Cardiac septum (tissue), 1 donor: ENCODE measurements at regions not wholly inside any gene's neighbourhood (a gene's known extent, or its start where the extent isn't known, plus 50 kb on each side); places are given as distances from the start of the nearest gene placed in this dataset.

Experiments
- DNase-seq: peaks from one replicate; pipeline ENCODE4 v3.0.0-alpha.2; 2020; ENCODE audit warnings: low spot score
- intact Hi-C: fragments of 100-400 bp; cut with DNase I; formaldehyde crosslinking; loops from one replicate; pipeline ENCODE4 v1.14.0; 2022
- donor health status: DM: no; HTN: no; CAD: no.

DNA sequence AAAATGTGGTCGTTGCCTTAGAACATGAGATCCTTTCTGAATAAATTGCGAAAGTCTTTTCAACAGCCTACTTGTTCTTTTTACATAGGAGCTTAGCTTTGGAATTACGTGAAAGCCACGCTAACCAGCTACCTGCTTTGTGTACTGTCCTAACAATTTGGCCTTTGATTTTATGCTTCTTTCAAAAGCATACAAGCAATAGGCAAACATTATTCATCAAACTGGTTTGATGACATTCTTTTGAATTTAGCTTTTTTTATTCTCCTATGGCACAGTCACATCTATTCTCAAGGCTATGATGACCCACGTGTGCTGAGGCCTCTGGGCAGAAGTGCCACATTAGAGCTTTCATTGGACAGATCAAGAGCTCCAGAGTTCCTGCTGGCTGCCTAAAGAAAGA is 178.0 kb upstream of the DPT start:
- intact Hi-C loops = no loop called here
- no peak for DNase-seq

DNA sequence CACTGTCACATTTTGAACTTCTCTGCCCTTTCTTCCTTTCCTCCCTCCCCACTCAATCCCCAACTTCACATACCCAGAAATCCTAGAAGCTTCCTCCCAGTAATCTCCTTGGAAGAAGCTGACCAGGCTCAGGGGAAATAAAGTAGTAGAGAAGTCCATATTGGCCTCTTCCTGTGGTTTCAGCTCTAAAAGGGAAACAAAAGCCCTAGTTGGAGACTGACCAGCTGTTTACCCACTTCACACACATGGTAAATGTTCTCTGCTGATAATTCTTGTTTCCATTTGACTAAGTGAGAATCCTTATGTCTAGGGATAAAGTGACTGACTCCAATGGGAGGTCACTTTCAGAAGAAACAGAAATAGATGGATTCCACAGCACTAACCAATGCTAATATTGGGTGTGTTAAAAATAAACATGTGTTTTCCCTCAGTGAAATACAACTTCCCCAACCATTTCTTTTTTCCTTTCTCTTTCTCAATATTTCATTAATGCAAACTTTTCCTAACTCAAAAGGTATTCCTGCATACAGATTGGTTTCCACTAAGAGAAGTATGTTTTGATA is 178.9 kb upstream of the DPT start:
- no peak for DNase-seq
- intact Hi-C loops = no loop called here

DNA sequence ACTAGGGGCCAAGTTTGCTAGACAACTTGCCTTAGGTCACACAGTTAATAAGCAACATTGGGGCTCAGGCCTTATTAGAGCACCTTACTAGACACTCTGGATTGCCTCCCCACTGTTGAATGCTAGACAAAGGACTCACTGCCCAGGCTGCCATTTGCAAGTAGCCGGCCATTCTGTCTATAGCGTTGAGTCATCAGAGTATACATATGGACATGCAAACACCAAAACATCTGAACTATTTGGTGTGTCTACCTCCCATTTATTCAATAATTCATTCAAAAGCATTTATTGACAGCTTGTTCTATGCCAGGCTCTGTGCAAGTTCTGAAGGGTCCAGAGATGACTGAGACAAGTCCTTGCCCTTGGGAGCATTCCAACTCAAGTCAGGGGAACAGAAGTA is 181.4 kb upstream of the DPT start:
- intact Hi-C loops = no loop called here
- DNase-seq = no peak

DNA sequence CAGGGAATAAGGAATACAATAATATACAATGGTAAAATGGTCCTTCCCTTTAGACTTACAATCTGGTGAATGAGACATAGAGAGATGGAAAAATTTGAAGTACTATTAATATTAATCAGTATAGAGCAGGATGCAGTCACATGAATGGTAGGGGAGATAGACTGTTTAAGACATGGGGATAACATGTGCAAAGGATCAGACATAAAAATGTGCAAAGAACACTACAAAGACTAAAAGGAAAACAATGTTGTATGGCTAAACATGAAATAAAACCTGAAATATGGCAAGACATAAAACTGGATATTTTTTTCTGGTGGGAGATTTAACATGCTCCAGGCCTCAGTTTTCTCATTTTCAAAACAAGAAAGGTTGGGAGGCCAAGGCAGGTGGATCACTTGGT is 182.4 kb upstream of the DPT start:
- intact Hi-C loops = no loop called here
- DNase-seq = no peak

DNA sequence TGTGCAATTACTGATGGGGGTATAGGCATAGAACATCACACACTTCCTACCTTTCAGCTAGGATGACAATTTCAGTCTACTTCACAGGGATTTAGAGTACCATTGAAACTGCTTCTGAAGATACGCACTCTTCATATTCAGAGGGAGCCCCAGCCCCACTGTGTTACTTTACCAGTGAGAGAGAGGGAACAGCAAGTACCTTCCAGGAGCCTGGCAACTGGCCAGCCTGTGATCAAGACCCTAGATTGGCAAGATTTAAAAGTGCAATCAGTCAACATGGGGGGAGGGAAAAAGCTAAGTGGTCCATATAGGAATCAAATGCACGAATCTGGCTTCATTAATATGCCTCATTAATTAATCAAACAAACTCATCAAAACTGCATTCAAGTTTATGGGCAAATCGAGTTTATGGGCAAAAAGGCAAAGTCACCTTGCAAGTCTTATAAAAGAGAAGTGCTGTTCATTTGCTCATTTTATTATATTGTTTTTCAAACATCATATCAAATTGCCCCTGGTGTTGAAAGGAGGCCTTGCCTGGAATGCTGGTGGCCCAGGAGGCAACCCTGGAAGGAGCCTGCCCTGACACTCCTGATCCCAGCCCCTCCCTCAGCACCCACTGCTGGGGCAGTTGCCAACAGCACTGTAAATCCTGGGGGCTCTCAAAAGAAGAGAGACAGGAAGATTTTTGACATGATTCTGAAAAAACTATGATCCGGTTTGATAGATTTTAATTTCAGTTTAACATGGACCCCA is 184.9 kb upstream of the DPT start:
- intact Hi-C loops = no loop called here
- no peak for DNase-seq

DNA sequence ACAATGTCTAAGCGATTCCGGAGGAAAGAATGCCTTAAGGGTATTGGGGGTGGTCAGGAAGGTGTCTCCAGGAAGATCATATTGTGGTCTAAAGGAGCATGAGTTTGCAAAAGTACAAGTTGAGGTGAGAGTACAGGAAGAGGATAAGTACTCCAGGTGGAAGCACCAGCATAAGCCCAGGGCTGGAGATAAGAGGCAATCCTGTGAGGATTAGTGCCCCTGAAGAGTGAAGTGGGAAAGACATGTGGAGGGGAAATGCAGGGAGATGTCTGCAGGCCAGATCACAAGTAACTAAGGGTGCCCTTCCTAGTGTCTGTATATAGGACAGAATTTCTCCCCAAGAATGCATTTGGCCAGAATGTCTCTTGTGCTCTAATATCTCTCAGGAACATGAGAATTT is 188.3 kb upstream of the DPT start:
- no peak for DNase-seq
- intact Hi-C loops = no loop called here

DNA sequence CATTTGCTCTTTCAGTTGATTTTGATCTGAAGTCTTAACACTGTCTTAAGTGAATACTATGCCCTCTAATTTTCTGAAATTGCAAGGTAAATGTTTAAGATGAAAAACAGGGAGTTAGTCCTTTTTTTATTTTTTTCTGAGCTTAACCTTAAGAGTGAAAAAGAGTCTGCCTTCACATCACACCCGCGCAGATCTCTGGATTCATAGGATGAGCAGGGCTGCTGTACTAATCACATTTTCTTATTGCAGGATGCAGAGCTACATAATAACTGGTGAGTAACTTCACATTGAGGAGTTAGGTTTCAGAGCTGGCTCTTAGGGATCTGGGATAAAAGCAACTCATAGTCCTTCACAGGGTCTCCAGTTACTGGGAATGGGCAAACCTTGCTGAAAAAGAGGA is 188.7 kb upstream of the ATP1B1 start:
- no peak for DNase-seq
- intact Hi-C loops = no loop called here

DNA sequence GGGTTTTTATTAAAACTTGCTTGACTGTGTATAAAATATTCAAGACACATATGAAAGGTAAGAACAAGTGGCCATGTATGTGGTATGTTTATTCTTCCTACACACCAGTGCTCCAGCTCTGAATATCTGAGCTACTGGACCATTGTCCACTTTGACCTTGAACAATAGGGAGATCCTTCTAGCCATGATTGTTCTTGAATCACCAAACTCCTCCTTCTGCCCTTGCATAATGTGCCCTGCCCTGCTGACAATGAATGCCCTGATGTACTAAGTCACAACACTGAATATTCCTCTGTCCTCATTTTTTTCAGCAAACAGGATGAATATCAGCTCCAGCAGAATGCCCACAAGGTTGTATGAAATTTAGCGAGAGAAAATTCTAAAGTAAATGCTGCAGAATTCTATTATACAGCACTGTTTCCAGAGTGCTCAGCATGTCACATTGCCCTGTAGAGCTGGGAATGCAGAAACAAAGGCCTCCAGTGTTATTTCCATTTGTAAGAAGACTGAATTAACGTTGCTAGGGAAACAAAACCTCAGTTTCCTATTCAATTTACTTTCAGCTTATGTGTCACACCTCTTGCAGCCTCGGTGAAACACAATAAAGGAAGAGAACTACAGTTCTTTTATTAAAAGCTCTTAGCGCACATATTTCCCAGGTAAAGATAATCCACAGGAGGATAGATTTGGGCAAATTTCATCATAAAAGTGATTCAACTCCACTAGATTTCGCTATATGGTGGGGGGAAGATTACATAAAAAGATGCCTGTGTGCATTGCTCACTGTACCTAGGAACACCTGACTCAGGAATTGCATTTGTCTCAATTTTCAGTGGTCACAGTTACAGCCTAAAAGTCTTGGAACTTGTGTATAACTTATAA is 187.4 kb upstream of the ATP1B1 start:
- intact Hi-C loops = no loop called here
- no peak for DNase-seq

DNA sequence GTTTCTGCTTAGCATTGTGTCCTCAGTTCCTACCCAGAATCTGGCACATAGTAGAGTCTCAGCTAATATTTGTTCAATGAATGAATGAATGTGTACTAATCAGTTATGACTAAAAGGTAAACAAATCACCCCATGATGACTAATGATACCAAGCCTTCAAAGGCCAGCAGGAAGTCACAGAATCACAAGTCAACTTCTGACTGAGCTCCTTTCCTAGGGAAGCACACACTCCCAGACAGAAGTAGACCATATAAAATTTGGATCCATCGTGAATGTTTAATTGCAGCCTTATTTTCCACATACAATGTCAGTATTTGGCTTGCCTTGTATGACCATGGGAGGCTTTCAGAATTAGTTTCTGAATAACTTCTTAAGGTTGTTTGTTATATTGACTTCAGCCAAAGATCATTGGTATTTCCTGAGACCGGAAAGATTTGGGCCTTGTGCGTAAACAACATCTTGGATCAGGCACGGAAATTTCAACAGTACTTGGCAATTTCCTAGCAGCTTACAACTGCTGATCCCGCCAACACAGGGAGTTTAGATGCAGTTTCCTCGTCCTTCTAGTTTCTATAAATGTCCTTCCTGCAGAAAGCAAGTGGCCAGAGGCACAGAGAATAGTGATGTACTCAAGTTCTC is 185.9 kb upstream of the ATP1B1 start:
- intact Hi-C loops = no loop called here
- DNase-seq = no peak

DNA sequence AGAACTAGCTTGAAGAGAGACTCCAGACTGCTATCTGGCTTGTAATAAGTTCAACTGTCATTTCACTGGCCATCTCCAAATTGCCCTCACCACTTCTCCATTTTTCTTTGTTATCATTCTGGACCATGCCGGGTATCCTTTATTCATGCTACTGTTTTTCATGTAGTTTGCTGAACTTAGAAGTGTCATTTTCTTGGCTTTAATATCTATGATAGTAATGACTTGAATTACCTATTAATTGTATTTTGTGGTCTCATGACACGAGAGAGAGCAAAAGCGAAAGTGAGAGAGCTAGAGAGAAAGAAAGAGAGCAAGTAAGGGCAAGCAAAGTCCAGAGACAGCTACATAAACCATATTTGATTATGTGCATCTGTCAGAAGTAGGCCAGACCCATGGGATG is 184.9 kb upstream of the ATP1B1 start:
- no peak for DNase-seq
- intact Hi-C loops = no loop called here

DNA sequence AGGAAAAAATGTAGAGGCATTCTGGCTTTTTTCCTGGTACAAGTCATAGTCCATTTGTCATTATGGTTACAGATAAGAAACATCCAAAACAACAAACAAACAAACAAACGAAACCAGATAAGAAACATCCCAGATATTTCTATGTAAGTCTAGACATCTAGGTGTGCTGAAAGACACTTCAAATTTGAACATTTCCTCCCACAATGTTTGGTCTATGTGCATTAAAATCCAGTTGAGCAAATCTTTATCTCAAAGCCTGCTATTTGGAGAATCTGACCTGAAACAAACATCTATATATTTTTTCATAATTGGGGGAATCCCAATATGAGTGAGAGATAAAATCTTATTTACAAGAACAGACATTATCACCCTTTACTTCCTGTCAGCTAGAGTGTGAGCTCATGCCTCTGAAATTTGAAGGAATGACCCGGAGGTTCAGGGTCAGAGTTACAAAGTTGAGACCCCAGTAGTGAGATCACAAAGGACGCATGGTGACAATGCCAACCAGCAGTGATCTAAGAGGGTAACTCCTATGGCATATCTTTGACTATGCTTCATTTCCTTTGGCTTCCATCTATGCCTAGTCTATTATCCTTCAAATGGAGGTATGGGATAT is 182.9 kb upstream of the ATP1B1 start:
- intact Hi-C loops = no loop called here
- DNase-seq = no peak

DNA sequence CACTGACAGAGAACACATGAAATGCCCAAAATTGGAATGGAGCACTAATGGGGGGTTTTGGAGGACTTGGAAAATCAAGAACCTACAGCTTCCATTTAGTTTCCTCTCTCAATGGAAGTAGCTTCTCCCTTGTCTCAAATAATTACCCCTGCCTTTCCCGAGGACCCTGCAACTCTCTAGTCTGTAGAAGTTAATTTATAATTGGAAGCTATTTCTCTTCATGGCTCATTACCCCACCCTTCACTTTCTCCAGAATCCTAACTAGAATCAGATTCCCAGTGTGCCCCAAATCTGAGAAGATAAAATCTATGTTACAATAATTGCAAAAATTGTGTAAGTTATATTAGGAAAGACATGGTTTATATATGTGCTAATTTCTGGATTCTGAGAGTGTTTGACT is 181.5 kb upstream of the ATP1B1 start:
- intact Hi-C loops = no loop called here
- no peak for DNase-seq

DNA sequence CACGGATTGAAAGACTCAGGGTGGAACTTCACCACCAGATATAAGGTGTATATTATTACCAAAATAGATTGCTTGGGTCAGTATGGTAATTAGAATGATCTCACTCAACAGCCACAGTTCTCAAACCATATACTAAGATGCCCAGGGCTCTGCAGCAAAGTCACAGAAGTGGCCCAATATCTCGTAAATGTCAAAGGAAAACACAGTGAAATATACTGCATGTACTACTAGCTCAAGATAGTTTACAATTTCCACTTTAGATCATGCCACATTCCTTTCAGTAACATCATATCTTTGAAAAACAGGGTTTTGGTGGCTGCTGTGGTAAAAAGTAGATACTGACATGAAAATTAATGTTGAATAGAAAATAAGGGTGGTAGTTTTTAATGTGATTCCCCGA is 180.3 kb upstream of the ATP1B1 start:
- DNase-seq = no peak
- intact Hi-C loops = no loop called here

DNA sequence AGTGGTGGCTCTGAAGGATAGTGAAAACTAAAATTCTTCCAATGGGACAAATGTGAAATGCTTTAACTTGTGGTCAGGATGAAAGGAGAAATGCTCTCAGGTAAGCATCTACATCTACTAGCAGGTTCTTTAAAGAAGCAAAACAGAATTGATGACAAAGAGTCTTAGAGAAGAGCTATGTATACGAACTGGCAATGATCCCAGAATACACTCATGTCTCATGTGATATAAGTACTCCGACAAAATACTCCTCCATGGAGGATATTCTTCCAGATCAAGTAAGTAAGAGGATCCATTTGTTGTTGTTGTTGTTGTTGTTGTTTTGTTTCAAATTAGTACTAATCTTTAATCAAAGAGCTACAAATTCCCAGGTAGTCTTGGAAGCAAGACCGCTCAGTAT is 174.0 kb upstream of the ATP1B1 start:
- DNase-seq = no peak
- intact Hi-C loops = no loop called here

DNA sequence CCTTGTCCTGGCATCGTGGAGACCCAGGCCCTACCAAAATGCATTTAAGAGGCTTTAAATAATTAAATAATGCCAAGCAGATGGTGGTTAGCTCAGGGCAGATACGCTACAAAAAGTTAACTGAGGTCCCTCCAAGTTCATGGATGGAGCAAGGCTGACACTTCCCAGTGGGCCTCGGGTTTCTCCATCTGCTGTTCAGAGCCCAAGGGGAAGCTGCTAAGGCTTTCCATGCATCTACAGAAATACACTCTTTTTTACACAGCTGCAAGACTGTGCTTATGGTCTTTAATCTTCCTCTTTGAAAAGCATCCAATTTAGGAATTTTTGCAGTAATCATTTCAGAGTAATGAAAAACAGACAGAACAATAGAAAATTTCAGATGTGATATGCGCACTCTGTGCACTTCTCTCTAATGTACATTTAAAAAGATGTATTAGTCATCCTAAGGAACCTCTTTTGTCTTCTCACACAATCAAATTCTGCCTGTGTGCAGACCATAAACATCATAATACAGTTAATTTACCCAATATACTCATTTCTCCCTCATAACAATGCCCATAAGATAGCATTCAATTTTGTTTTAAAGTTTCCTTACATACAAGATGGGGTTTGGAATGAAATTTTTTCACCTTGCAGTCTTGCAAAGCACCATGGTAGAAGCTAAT is 173.2 kb upstream of the ATP1B1 start:
- intact Hi-C loops = no loop called here
- no peak for DNase-seq

DNA sequence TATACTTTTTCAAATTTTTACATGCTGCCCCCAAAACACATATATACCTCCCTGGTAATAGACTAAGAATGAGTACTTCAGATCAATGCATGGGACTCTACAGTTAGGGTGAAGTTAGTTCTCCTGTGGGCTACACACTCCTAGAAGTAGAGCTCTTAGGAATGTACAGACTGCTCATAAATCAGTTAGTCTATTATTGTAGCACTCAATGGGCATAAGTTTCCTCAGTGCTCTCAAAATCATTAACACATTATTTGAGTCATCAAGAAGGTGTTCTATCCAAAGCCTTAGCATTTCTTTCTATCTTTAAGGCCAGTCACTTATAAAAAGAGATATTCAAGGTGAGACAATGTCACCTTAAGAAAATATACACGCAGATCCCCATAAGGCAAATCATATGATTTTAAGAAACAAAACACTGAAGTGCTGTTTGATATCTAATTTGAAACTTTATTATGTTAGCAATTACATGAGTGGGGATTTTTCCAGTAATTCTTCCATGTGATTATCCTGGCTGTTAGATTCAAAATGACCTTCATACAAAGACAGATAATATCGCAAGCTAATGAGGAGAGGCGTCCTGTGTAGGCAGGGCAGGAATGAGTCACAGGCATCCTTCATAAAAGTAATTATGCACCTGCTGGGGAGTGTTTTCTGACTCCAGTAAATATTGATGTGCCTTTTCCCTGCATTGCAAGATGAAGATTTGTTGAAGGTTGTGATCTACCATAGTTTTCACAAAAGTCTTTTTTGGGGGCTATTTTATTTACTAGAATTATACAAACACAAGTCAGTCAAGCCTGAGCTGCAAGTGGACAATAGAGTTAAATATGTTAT is 167.2 kb upstream of the ATP1B1 start:
- intact Hi-C loops = no loop called here
- DNase-seq = no peak

DNA sequence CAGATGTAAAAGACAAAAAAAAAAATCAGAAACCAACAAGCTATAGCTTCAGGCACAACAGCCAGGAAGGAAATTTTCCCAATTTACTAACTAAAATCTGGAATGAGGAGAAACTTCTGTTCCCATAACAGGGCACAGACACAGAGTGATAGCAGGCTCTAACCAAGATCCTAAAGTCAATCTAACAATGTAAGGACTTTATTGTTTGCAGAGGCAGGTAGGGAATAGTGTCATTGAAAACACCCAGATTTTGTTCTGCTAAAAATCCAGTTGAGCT is 166.6 kb upstream of the ATP1B1 start:
- intact Hi-C loops = no loop called here
- DNase-seq = no peak

DNA sequence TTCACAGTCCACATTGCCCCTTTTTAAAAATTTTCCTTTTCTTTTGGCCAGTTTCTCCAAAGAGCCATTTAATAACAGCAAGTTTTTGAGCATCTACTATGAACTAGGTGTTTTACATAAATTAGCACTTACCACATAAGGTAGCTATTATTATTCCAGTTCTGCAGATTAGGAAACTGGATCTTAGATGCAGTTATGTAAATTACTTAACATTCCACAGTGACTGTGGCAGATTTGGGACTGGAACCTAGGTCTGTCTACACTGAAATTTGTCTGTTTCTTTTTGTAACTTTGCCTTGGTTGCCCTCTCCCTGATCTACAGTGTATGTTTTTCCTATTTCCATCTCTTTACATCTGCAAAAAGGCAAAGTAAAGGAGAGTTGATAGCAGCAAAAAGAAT is 164.8 kb upstream of the ATP1B1 start:
- intact Hi-C loops = no loop called here

DNA sequence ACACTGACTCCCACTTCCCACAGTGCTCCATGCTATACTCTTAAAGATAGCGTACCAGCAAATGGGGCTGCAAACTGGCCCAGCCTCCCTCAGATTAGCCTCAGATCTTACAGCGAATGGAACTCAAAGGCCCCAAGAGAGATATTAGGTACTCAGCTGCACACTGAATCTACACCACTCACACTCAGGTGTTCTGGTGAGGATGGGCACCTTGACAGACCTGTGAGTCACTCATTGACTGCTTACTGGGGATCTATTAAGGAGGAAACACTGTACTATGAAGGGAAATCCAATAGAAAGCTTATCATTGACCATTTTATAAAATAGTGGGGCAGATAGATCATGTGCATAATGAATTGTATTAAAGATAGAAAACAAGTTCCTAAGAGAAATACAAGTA is 164.3 kb upstream of the ATP1B1 start:
- DNase-seq = no peak
- intact Hi-C loops = no loop called here

More for the DNA sequence above, 164.8 kb upstream of the ATP1B1 start:
- DNase-seq = no peak
